Stomach (tissue), 4 donors: ENCODE measurements at regions not wholly inside any gene's neighbourhood (a gene's known extent, or its start where the extent isn't known, plus 50 kb on each side); places are given as distances from the start of the nearest gene placed in this dataset.

Experiments used
- EP300 ChIP-seq: sonication (generic); formaldehyde crosslinking; IDR thresholded peaks from one replicate; pipeline ENCODE4 v1.6.1; 2017; ENCODE audit warnings: antibody characterized with exemption
- POLR2A ChIP-seq, 4 donors: fragments of 450-650 bp; IDR thresholded peaks; one replicate each; pipeline ENCODE4 v1.6.1; 2016; ENCODE audit warnings: antibody characterized with exemption in 4 of 4, control low read depth in 2 of 4, mild to moderate bottlenecking in 1 of 4, moderate library complexity in 1 of 4
- TF ChIP-seq, protein P1 (sequence below), 7 experiments: fragments of 450-650 bp in 4 of 7; fragments of 200-600 bp in 3 of 7; sonication (generic) in 3 of 7; IDR thresholded peaks; one replicate each; pipeline ENCODE4 v1.5.1; 2016 to 2019; ENCODE audit warnings: antibody characterized with exemption in 7 of 7, control low read depth in 2 of 7, mild to moderate bottlenecking in 1 of 7

DNA sequence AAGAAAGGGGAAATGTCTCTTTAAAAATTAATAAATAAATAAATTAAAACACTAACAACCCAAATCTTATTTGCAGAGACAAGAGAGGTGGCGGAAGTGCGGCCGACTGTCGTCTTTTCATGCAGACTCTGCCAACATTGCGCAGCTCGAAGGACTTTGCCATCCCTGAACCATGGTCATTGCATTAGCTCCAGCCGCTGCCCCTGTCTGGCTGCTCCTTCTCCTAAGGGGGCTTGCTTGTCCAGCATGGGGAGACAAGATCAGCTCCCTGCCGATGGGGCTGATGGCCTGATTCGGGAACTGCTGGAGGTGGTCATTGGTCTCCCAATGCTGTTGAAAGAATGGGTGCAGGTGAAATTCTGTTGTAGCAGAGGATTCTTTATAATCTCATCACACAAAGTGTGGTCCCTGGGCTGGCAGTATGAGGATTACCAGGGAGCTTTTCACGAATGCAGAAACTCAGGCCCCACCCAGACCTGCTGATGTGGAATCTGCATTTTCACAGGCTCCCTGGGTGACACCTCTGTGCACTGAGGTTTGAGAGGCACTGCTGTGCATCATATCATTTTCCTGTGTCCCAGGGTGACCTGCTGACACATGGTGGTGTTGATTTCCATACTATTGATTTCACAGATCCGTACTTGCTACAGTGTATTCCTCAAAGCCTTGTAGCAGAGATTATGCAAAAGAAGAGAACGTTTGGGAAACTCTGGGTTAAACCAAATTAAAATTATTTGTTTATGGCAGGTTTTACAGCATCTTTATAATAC lies 172.4 kb upstream of the ZMIZ1 start:
- TF ChIP-seq, protein P1, sequence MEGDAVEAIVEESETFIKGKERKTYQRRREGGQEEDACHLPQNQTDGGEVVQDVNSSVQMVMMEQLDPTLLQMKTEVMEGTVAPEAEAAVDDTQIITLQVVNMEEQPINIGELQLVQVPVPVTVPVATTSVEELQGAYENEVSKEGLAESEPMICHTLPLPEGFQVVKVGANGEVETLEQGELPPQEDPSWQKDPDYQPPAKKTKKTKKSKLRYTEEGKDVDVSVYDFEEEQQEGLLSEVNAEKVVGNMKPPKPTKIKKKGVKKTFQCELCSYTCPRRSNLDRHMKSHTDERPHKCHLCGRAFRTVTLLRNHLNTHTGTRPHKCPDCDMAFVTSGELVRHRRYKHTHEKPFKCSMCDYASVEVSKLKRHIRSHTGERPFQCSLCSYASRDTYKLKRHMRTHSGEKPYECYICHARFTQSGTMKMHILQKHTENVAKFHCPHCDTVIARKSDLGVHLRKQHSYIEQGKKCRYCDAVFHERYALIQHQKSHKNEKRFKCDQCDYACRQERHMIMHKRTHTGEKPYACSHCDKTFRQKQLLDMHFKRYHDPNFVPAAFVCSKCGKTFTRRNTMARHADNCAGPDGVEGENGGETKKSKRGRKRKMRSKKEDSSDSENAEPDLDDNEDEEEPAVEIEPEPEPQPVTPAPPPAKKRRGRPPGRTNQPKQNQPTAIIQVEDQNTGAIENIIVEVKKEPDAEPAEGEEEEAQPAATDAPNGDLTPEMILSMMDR (IDR thresholded peaks at IDR 0.05) = no peak
- TF ChIP-seq POLR2A (IDR thresholded peaks at IDR 0.05) = no peak
- TF ChIP-seq EP300 = no peak
